Neural cell (in vitro differentiated cells): ENCODE measurements at regions not wholly inside any gene's neighbourhood (a gene's known extent, or its start where the extent isn't known, plus 50 kb on each side); places are given as distances from the start of the nearest gene placed in this dataset.

Experiments used
- CTCF ChIP-seq: fragments of 450-650 bp; IDR thresholded peaks from 2 replicates; pipeline ENCODE4 v1.5.1; 2014; ENCODE audit warnings: antibody characterized with exemption, mild to moderate bottlenecking, moderate library complexity; ENCODE audit not compliant: poor library complexity, severe bottlenecking
- POLR2AphosphoS5 ChIP-seq: IDR thresholded peaks from 2 replicates; pipeline ENCODE4 v1.6.1; 2012
- RAD21 ChIP-seq: fragments of 450-650 bp; conservative IDR thresholded peaks from 2 replicates; pipeline ENCODE4 v1.6.1; 2014; ENCODE audit warnings: antibody characterized with exemption, mild to moderate bottlenecking, moderate library complexity

DNA sequence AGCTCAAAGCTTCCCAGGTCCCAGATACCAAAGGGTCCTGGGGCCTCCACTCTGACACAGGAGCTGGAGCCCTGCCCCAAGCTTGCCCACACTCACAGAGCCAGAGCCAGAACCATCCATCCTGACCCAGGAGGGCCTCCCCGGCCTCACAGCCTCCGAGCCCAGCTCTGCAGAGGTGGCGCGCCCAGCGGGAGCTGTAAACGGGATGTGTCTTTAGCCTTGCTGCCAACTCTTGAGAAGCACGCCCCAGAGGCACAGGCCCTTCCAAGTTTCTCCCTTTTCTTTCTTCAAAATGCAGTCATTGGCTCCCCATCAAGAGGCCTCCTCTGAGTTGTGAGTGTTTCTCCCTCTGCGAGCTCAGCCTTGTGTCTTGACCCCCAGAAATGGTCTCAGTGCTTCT is 75.0 kb downstream of the PDGFA start:
- TF ChIP-seq CTCF (no peak), POLR2AphosphoS5 (no peak), RAD21 (no peak)
